ENCODE measurements at regions not wholly inside any gene's neighbourhood (a gene's known extent, or its start where the extent isn't known, plus 50 kb on each side); places are given as distances from the start of the nearest gene placed in this dataset.

GRCh38 chr7:119465798-119466305, 807.1 kb upstream of the KCND2 start:
- no peaks in the 10 kb centered on the region for H3K4me1 Mint-ChIP-seq
- H2AFZ ChIP-seq (ENCODE audit: insufficient read depth, low read depth, low read length, poor library complexity, severe bottlenecking) = no peak overlapping the region
- H4K20me1 ChIP-seq (ENCODE audit: control insufficient read depth, insufficient read depth, low read length, poor library complexity, severe bottlenecking) = no peaks in the 10 kb centered on the region
- no peak overlapping the region for H3K27ac ChIP-seq (ENCODE audit: low read length in 2 of 2)
- ATAC-seq (ENCODE audit: low read depth) = no peak
- H3K4me1 ChIP-seq (ENCODE audit: control insufficient read depth in 2 of 2, insufficient read depth in 2 of 2, low read length in 2 of 2) = no peaks in the 10 kb centered on the region
- no peak overlapping the region for H3K4me3 ChIP-seq (ENCODE audit: control extremely low read depth in 1 of 5, extremely low read depth in 1 of 5, insufficient read depth in 1 of 5, low read depth in 2 of 5, low read length in 4 of 5)
- H3K36me3 ChIP-seq (replicated peaks in 1 of 2; ENCODE audit: control extremely low read depth in 1 of 2, control insufficient read depth in 1 of 2, extremely low read depth in 1 of 2, insufficient read depth in 2 of 2, low read length in 1 of 2) = no peaks in the 10 kb centered on the region
- no peak overlapping the region for H3K9ac ChIP-seq (ENCODE audit: low read length)
- H3K9me3 ChIP-seq (ENCODE audit: control extremely low read depth in 1 of 3, control insufficient read depth in 2 of 3, insufficient read depth in 1 of 3, low read length in 2 of 3) = no peaks in the 10 kb centered on the region
- H3K9me3 Mint-ChIP-seq (ENCODE audit: insufficient read depth) = peaks cover under 1% of the 10 kb centered on the region
- ChIA-PET CTCF (no interaction called here), POLR2A (no interaction called here)
- H3K4me3 Mint-ChIP-seq = no peak overlapping the region
- no peak for DNase-seq
- TF ChIP-seq CTCF (IDR thresholded peaks at IDR 0.05) (no peak), EZH2 (IDR thresholded peaks at IDR 0.05; ENCODE audit: borderline replicate concordance, insufficient read depth, low read depth, low read length, poor library complexity, severe bottlenecking) (no peak)
- H3K79me2 ChIP-seq (ENCODE audit: control insufficient read depth, insufficient read depth, low read length) = no peaks in the 10 kb centered on the region
- H3K4me2 ChIP-seq (replicated peaks; ENCODE audit: low read depth, low read length, poor library complexity, severe bottlenecking) = no peak overlapping the region
- WGBS (ENCODE audit: insufficient coverage) = no CpG with 5 or more reads among the region's 1 CpG
- no peak overlapping the region for H3K27ac Mint-ChIP-seq
- intact Hi-C loops (cut with micrococcal nuclease) = no loop called here
- no peaks in the 10 kb centered on the region for H3K27me3 ChIP-seq (replicated peaks in 1 of 4; ENCODE audit: control extremely low read depth in 1 of 4, control insufficient read depth in 3 of 4, insufficient read depth in 4 of 4, low read length in 3 of 4)
- no peaks in the 10 kb centered on the region for H3K27me3 Mint-ChIP-seq

GRCh38 chr7:119472408-119473038, 800.5 kb upstream of the KCND2 start:
- POLR2A ChIA-PET = no interaction called here
- Histone ChIP-seq H4K20me1 (ENCODE audit: control insufficient read depth, insufficient read depth, low read length, poor library complexity, severe bottlenecking) (no peaks in the 10 kb centered on the region), H2AFZ (ENCODE audit: insufficient read depth, low read depth, low read length, poor library complexity, severe bottlenecking) (no peak overlapping the region), H3K4me3 (ENCODE audit: control extremely low read depth in 1 of 5, extremely low read depth in 1 of 5, insufficient read depth in 1 of 5, low read depth in 2 of 5, low read length in 4 of 5) (no peak overlapping the region), H3K27me3 (replicated peaks in 1 of 4; ENCODE audit: control extremely low read depth in 1 of 4, control insufficient read depth in 3 of 4, insufficient read depth in 4 of 4, low read length in 3 of 4) (no peaks in the 10 kb centered on the region), H3K9me3 (ENCODE audit: control extremely low read depth in 1 of 3, control insufficient read depth in 2 of 3, insufficient read depth in 1 of 3, low read length in 2 of 3) (no peaks in the 10 kb centered on the region), H3K9ac (ENCODE audit: low read length) (no peak overlapping the region), H3K27ac (ENCODE audit: low read length in 2 of 2) (no peak overlapping the region), H3K4me1 (ENCODE audit: control insufficient read depth in 2 of 2, insufficient read depth in 2 of 2, low read length in 2 of 2) (no peaks in the 10 kb centered on the region), H3K4me2 (replicated peaks; ENCODE audit: low read depth, low read length, poor library complexity, severe bottlenecking) (no peak overlapping the region), H3K79me2 (ENCODE audit: control insufficient read depth, insufficient read depth, low read length) (no peaks in the 10 kb centered on the region), H3K36me3 (replicated peaks in 1 of 2; ENCODE audit: control extremely low read depth in 1 of 2, control insufficient read depth in 1 of 2, extremely low read depth in 1 of 2, insufficient read depth in 2 of 2, low read length in 1 of 2) (no peaks in the 10 kb centered on the region)
- DNase-seq (no peak), ATAC-seq (ENCODE audit: low read depth) (no peak)
- 34% methylated on average over 4 of the region's 7 CpGs for WGBS (ENCODE audit: insufficient coverage)
- intact Hi-C loops (cut with micrococcal nuclease) = no loop called here
- H3K27me3 Mint-ChIP-seq = no peaks in the 10 kb centered on the region
- no peak overlapping the region for H3K27ac Mint-ChIP-seq
- H3K9me3 Mint-ChIP-seq (ENCODE audit: insufficient read depth) = peaks cover 4% of the 10 kb centered on the region
- CTCF ChIA-PET = no interaction called here
- no peak overlapping the region for H3K4me3 Mint-ChIP-seq
- no peaks in the 10 kb centered on the region for H3K4me1 Mint-ChIP-seq
- no peak for TF ChIP-seq EZH2 (IDR thresholded peaks at IDR 0.05; ENCODE audit: borderline replicate concordance, insufficient read depth, low read depth, low read length, poor library complexity, severe bottlenecking)
- no peak for TF ChIP-seq CTCF (IDR thresholded peaks at IDR 0.05)
